NCI-H510A (cell line): ENCODE measurements at regions not wholly inside any gene's neighbourhood (a gene's known extent, or its start where the extent isn't known, plus 50 kb on each side); places are given as distances from the start of the nearest gene placed in this dataset.

Source experiments
- DNase-seq: peaks from one replicate; lab custom pipeline; 2025; lab: John Stamatoyannopoulos, UW

DNA sequence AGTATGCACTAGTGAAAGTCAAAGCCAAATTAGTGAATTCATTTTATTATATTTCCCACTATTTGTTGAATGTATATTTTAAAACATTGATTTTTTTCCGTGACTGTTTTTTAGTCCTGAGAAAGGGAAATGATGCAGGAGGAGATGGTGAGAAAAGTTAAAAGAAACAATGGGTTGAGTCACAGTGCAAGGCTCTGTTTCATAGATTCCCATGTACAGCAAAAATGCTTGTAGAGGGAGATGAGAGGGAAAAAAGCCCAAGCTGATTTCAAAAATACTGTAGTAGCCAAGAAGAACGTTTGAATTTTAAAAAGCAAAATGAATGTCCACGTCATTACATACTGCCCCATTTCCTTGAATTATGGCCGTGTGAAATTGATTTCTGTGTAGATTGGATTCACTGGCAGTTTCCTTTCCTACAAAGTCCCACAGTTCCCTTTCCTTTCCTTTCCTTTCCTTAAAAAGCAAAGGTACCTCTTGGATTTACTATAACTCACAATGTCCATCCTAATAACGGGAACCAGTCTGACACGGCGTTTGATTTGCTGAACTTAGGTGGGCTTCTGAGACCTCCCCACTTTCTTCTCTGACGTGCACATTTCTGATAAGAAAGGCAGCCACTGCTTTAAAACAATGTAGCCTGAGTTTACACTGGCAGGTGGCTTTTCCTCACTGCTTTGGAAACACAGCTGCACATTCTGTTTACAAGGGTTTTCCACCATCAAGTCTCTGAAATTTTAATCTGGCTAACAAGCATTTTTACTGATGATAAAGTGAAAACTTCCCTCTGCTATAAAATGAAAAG, 63.7 kb downstream of the SPCS3 start:
- DNase-seq, result no peak

DNA sequence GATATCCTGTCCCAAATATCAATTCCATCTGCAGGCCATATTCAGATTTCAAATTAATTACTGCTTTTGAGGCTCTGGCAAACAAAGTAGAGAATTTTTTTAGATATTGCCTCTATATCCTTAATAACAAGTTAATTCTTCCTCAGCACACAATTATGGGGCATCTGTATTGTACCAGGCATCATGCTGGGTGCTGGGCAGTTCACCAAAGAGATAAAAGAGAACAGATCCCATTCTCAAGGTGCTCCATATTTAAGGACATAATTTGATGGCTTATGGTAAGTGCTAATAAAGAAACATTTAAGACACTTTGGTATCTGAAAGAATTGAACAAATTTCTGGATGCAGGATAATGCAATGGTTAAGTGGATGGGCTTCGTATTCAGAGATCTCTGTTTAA, 65.8 kb downstream of the SPCS3 start:
- DNase-seq, result no peak

DNA sequence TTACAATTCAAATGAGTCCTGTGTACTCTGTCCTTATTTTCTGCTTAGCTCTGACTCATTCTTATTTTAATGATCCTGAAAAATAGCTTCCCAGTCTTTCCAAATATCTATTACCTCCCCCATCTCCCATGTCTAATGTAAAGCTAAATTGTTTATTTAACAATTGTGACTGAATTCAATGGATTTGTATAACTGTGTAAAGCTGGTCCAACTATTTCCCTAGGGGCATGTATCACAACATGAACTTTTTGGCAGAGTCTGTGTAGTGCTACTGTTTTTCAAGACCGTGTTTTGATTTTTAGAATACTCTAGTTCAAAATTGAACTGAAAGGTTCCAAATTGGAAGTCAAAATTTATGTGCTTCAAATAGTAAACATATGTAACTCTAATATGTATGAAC, 67.8 kb downstream of the SPCS3 start:
- no peak for DNase-seq

DNA sequence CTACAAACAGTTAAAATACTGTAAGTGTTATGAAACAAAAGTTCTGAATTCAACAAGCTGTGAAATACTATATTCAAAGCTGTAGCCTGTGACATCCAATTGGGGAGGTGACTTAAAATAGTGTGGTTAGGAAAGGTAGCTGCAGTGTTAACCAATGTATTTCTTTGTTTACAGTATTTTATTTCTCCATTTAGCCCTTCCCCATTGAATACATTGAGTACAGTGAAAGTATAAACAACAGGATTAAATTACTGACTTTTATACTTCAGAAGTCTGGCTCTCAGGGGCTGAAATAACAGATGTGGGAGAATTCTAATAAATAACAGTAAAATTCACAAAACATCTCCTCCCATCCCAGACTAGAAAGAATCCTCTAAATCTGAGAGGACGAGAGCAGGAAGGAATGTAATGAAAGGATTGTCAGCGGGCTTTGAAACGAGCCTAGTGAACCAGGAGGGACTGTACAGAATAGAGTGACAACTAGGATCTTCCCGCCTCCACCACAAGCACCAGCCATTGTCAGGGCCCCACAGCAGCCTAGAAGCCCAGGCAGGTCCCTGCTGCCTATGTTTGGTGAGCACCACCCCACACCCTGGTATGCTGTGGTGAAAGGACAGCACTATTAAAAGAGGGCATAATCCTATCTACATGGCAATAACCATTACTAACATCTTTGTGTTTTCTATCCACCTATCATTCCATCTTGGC, 73.7 kb downstream of the SPCS3 start:
- no peak for DNase-seq

DNA sequence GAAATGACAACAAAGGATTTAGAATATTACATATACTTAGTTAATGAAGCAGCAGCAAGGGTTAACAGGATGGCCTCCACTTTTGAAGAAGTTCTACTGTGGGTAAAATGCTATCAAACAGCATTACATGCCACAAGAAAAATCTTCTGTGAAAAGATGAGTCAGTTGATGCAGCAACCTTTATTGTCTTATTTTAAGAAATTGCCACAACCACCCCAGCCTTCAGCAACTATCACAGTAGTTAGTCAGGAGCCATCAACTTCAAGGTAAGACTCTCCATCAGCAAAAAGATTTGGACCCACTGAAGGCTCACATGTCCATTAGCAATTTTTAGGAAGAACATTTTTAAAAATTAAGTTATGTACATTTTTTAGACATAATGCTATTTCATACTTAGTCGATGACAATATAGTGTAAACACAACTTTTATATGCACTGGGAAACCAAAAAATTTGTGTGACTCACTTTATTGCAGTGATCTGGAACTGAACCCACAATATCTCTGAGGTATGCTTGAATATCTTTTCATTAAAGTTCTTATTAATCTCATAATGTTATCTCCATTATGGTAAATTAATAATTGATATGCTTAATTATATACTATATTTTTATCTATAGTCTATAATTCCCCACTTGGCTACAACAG, 81.2 kb downstream of the SPCS3 start:
- no peak for DNase-seq

DNA sequence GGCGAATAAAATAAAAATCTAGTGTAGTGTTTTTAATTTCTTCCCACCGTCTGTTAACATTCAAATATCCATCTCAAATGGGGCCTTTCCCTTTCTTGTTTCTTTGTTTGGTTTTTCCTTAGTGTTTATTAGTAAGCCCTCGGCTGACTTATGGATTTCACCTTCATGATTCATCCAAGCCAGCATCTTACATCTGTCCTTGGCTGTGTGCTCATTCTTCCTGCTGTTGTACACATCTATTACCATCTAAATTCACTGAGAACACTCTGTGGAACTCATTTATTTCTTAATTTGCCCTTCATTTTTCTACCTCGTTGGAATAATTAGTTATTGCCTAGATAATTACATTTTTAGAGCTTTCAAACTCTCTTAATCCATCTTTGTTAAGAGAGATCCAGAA, 84.9 kb downstream of the SPCS3 start:
- DNase-seq, result no peak

DNA sequence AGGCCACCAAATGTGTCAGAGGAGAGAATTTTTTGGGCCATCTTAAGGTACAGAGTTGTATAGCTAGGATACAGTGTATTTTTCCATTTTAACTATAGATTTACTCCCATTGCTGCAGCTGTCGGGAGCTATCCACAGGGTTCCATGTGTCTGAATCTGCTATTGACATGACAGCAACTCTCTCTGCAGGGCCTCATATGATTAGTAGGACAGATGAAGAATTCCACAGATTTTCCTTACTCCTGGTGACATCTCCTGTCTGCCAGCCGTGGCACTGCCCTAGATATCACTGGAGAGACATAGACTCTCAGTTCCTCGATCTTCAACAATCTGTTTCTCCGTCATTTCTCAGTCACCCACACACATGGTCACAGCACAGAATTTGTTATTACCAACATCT, 86.5 kb downstream of the SPCS3 start:
- DNase-seq, result no peak

DNA sequence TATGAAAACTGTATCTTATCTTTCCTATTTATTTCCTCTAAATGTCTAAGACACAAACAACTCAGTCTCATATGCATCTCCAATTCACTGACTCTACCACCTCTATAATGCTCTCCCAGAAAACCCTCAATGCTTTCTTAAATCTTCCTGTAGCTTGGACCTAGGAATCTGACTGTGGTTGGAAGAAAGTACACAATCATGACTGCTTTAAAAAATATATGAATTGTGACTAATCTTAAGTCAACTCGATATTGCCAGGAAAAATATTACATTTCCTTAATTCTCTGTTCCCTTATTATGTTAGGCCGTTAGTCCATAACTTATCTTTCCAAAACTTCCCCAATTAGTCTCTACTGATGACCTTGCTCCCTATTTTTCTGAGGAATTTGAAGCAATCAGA, 87.0 kb downstream of the SPCS3 start:
- DNase-seq, result no peak

DNA sequence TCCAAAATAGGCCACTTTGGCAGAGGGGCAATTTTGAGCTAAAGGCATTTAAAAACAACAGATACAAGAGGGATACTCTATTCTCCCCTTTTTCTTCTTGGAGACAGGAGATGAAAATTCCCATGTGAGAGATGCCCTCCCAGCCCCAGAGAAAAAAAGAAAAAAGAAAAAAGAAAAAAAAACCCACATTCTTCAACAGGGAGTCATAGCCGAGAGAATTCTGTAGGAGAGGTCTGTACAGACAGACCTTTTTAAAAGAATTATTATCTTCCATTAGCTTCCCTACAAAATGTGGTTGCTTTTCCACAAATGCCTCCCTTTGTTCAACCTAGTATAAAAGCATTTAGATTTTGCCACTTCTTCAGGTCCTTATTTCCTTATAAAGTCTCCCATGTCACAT, 89.9 kb downstream of the SPCS3 start:
- DNase-seq, result no peak

DNA sequence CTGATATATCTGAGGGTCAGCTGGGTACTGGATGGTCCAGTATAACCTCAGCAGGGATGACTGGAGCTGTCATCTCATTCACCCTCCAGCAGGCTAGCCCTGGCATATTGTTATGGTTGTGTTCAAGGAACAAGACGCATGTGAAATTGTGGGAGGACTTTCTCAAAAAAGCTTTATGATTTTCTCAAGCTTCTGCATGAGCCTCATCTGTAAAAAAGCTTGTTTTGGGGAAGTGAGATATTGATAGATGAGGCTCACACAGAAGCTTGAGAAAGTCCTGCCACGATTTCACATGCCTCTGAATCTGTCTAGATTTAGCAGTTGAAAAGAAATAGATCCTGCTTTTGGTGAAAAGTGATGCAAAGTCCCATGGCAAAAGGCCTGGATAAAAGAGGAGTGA, 93.4 kb downstream of the SPCS3 start:
- no peak for DNase-seq

DNA sequence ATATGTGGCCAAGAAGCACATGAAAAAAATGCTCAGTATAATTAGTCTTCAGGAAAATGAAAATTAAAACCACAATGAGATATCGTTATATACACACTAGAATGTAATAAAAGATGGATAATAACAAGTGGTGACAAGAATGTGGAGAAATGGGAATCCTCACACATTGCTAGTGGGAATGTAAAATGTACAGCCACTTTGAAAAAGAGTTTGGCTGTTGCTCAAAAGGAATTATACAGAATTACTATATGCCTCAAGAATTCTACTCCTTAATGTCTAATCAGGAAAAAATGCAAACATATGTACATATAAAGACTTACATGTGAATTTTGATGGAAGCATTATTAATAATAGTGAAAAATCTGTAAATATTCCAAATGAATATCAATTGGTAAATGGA, 102.2 kb downstream of the SPCS3 start:
- DNase-seq, result no peak

DNA sequence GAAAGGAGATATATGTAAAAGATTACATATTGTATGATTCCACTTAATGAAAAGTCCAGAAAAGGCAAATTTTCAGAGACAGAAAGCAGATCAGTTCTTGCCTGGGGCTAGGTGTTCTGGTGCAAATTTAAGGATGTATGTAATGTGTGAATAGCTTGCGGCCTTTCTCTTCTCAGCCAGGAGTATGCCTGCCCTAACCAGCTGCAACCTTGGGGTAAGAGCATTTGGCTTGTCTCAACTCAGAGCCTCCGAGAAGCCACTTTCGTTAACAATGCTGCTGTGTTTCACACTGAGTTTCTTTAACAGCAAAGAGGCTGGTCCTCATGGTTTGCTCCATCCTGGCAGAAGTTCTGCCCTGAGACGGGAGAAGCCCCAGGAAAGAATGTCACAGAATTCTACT, 102.7 kb downstream of the SPCS3 start:
- no peak for DNase-seq

DNA sequence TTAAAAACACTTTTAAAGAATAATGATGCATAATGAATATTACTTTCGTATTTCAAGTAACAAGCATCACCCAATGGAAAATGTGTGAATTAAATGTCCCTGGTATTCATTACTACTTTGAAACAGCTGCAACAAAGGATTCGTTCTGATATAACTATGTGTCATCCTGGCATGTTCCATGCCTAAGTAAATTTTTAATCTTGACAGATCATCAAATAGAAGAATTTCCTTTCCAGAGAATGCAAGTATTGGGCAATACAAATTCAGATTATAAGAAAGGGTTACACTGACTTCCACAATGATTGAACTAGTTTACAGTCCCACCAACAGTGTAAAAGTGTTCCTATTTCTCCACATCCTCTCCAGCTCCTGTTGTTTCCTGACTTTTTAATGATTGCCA, 105.3 kb downstream of the SPCS3 start:
- no peak for DNase-seq

DNA sequence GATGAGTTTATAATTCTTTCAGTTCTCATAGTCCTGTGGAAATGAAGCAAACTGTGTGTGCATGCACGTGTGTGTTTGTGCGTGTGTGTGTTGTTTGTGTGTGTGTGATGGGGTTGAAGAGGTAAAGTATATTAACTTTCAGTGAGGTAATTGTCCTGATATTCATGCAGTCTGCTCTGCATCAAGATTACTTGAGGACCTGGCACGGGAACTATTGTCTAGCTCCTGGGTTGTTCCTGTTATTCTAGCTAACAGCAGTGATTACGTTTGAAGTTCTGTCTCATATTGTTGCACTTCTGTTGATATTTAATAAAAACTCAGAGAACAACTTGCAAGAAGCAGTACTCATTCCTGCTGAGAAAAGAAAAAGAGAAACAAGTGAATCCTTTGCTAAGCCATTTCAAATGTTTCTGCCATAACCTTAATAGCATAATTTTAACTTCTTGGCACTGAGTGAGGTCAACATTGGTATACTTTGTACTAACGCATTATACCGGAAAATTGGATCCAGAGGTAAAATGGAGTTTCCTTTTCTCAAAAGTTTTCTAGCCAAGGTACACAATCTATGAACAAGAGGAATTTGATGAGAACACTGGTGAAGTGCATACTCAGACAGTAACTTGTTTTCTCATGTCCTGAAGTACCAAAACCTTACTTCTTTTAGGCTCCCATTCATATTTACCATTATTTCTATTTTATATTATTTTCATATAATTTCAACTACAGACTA, 113.2 kb downstream of the SPCS3 start:
- no peak for DNase-seq

DNA sequence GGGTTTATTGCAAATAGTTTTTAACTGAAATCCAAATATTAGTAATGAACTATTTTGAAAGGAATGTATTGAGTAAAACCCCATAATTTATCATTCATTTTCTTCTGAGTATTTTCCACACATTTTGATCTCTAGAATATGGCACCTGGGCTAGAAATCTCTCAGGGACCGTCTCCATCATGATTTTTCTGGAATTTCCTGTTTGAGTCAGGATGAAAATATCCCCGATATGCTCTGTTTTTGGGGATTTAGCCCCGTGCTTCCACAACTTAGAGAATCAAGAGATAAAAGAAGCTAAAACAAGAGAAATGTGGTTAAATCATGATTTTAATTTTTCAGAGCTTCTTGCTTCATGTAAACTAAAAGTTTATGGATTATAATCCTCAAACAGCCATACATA, 114.2 kb downstream of the SPCS3 start:
- no peak for DNase-seq

DNA sequence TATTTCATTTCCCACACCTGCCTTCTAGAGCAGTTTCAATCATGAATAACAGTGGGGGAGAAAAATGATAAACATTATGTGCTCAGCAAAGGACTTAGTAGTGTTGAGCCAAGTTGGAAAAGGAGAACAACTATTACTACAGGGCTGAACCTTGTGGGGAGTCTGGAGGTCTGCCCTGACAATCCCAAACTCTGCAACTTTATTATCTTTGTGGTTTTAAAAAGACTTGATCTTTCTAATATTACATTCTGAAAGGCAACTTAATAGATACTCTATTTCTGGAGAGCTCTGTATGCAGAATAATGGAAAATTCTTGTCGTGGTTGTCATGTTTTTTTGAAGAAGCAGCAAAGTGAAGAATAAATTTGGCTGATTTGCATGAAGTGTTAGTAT, 116.1 kb downstream of the SPCS3 start:
- no peak for DNase-seq

DNA sequence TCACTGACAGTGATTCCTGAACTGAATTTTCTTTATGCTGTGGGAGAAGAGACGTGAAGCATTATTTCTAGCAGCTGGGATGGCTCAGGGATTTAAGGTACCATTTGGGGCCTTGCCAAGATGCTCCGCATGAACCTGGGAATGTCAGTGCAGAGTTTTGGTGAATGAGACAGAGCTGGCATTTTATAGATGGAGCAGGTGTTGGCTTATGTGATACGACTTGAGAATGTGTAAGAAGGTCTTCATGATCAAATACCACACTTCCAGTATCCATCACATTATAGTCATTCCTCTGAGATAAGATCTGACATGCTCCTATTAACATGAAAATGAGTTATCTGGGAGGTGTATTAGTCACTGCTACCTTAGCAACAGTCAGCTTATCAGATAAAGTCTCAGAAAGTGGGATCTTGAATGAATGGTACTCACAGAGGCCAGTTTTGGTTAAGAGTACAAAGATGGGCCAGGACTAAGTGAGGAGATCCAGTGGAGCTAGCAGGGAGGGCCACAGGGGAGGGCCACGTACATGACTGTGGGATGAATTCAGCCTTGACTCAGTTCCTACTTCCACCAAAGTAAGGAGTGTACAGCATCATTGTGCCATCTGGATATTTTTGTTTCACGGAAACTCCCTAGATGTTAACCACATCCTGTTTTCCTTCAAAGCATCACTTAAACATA, 116.7 kb downstream of the SPCS3 start:
- DNase-seq, result no peak

DNA sequence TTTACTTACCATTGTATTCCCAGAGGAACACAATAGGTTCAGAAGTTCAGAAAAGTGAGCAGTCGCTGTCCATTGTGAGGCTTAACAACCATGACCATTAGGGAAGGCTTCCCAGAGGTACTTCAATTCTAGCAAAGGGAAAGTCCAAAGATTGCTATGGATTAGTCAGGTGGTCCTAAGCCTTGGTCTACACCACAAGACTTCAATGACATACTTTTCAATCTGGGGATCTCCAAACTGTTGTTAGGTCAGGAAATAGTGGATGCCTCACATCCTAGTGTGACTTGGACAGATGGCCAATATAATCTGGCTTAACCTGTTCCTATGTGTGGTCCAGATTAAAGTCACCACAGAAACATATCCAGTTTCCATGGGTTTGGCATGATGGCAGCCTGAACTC, 118.0 kb downstream of the SPCS3 start:
- DNase-seq, result no peak

DNA sequence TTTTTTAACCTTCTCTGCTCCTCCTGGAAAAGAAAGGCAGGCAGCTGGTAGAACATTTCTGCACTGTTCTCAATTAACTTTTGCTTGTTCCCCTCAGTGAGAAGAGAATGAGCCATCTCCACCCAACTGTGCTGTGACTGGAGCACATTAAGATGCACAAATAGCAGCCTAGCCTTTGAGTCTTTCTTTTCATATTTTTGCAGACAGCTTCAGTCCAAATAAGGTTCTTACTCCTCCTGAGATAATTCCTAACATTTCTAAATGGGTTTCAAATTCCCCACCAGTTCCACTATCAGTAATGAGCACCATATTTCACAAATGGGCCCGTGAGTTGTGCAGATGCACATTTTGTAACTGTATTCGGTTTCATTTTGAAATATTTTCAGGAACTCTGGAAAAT, 118.6 kb downstream of the SPCS3 start:
- no peak for DNase-seq

DNA sequence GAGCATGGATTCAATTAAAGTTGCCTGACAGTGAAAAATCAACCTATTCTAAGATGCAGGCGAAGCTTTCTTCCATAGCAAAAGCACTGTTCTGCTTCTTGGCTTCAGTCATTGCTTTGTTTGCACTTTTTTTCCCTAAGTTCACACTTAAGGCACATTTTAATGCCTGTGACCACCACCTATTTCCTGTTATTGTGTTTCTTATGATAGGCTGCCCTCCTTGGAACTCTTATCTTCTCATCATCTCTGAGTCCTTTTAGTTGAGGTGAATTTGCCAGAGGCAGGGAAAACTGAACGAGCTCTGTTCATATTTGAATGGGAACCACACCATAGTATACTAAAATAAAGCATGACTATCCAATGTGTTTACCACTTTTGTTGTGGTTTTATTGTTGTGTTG, 119.8 kb downstream of the SPCS3 start:
- no peak for DNase-seq

DNA sequence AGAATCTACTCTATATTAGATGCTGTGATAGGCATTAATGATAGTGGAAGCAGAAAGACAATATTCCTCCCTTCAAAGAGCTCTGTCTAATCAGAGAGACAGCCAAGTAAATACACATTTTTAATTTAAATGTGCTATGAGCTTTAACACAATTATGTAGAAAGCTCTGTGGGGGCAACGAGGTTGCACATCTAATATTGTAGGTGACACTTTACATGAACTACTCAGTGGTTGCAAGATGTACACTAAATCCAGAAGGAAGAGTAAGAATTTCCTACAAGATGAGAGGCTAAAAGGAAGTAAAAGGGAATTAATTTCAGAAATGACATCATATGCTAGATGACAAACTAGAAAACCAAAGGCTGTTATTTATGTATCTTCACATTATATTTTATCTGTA, 120.9 kb downstream of the SPCS3 start:
- DNase-seq, result no peak

DNA sequence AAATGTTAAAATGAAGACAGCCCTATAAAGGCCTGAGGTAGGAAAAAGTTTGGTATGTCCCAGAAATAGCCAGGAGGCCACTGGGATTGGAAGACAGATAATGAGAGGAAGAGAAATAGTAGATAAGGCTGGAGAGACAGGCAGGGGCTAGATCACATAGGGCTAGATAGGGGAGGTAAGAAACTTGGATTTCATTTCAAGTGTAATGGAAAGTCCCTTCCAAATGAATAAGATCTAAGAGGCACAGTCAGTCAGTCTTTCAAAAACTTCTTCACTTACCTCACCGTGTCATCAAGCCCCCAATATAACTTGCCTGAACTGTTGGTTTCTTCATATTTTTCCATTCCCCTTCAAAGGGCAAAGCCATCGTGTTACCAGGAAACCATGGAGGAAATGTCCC, 121.8 kb downstream of the SPCS3 start:
- DNase-seq, result no peak
